GM18867 (cell line): ENCODE measurements at regions not wholly inside any gene's neighbourhood (a gene's known extent, or its start where the extent isn't known, plus 50 kb on each side); places are given as distances from the start of the nearest gene placed in this dataset.
"Not testable (repeated sequence)": the region's sequence is repeated elsewhere in the genome, so short reads cannot be mapped to it uniquely, and the experiment has no call there.

Experiments
- ATAC-seq: cut with Tn5 transposase; IDR thresholded peaks from one replicate; pipeline ENCODE4 v1.9.1; 2021; ENCODE audit warnings: mild to moderate bottlenecking, moderate library complexity; ENCODE audit not compliant: unreplicated experiment

DNA sequence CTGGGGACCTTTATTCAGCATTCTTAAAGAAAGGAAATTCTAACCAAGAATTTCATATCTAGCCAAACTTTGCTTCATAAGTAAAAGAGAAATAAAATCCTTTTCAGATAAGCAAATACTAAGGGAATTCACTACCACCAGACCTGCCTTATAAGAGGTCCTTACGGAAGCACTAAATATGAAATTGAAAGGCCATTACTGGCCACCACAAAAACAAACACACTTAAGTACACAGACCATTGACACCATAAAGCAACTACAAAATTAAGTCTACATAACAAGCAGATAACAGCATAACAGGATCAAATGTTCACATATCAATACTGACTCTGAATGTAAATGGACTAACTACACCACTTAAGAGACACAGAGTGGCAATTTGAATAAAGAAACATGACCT is 361.4 kb upstream of the POU5F2 start:
- ATAC-seq, result no peak

DNA sequence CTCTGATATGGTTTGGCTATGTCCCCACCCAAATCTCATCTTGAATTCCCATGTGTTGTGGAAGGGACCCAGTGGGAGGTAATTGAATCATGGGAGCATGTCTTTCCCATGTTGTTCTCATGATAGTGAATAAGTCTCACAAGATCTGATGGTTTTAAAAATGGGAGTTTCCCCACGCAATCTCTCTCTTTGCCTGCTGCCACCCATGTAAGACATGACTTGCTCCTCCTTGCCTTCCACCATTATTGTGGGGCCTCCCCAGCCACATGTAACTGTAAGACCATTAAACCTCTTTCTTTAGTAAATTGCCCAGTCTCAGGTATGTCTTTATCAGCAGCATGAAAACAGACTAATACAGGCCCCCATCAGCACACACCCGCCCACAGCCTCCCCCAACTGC is 356.0 kb upstream of the POU5F2 start:
- ATAC-seq, result not testable (repeated sequence)

DNA sequence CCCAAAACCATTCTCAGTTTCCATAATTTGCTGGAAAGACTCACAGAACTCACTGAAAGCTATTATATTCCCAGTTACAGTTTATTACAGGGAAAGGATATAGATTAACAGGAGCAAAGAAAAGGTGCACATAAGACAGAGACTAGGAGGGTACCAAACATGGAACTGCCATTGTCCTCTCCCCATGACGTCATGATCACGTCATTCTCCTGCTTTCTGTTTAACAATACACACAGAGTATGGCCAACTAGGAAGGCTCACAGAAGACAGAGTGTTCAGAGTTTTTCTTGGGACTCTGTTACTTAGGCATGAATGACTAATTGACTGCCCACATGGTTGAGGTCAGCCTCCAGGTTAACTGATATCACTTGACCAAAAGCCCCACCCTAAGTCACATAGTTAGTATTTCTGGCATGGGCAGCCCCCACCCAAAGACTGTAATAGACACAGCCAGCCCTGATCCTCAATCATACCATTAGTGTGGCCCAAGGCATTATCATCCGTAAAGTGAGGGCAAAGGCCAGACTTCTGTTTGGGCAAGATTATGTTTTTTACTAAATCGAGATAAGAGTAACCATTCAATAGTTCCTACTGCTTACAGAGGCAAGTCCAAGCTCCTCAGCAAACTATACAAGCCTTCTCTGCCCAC is 353.5 kb upstream of the POU5F2 start:
- no peak for ATAC-seq

DNA sequence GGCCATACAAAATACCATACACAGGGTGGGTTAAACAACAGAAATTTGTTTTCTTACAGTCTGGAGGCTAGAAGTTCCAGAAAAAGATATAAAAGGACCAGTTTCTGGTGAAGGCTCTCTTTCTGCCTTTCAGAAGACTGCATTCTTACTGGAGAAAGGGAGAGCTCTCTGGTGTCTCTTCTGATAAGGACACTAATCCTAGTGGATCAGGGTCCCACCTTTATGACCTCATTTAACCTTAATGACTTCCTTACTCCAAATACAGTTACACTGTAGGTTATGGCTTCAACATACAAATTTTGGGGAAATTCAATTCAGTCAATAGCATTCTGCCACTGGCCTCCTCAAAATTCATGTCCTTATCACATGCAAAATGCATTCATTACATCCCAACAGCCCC is 351.9 kb upstream of the POU5F2 start:
- ATAC-seq, result no peak

DNA sequence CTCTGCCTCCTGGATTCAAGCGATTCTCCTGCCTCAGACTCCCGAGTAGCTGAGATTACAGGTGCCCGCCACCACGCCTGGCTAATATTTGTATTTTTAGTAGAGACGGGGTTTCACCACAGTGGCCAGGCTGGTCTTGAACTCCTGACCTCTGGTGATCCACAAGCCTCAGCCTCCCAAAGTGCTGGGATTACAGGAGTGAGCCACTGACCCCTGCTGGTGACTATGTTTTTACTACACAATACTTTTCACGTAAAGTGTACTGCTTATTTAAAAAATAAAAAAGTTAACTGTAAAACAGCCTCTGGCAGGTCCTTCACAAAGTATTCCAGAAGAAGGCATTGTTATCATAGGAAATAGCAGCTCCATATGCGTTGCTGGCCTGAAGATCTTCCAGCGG is 345.2 kb upstream of the POU5F2 start:
- not testable (repeated sequence) for ATAC-seq

DNA sequence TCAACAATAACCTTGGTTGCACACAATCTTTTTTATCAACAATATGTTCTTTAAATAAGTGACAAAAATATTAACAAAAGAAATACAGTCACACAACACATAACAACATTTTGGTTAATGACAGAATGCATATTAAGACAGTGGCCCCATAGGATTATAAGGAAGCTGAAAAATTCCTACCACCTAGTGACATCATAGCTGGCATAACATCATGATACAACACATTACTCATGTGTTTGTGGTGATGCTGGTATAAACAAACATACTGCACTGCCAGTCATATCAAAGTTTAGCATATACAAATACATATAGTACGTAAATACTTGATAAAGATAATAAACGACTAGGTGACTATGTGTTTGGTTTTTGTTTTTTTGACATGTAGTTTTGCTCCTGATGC is 344.8 kb upstream of the POU5F2 start:
- no peak for ATAC-seq

DNA sequence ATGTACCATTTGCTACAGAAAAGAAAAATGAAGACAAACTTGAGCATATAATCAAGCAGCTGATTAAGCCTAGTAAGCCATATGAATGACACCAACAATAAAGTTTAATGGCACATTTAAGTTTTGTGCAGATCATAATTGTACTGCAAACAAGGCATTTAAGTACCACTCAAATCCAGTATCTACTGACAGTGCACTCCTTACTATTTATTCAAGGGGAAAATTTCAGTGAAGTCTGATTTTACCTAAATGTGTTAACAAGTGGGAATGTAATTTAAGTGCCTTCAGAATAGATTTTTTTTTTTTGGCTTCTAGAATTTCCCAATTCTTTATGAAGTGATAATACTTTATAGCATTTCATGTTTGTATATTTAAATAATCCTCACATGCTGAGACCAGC is 341.0 kb upstream of the POU5F2 start:
- no peak for ATAC-seq

DNA sequence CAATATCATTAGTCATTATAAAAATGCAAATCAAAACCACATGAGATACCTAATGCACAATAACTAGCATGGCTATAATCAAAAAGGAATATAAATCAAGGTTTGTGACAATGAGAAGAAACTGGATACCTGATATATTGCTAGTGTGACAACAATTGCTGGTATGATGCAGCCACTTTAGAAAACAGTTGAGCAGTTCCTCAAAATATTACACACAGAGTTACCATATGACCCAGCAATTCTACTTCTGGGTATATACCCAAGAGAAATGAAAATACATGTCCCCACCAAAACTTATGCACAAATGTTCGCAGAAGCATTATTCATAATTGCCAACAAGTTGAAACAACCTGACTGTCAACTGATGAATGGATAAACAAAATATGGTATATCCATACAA is 339.7 kb upstream of the POU5F2 start:
- no peak for ATAC-seq

DNA sequence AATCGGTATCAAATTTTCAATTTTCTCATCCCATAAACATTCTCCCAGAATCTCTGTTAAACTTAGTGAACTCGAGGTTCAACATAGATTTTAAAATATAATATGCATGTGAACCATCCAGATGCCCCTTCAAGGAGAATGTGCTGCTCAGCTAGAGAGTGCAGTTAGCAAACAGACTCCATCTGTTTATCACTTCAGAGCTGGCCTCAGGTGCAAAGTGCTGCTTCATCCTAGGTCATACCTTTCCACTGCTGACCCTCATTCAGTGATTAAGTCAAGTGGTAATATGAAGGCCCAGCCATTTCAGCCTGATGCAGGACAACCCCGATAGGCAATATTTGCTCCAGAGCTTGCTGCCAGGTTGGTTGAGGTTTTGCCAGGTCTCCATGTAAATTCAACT is 339.0 kb upstream of the POU5F2 start:
- ATAC-seq, result no peak

DNA sequence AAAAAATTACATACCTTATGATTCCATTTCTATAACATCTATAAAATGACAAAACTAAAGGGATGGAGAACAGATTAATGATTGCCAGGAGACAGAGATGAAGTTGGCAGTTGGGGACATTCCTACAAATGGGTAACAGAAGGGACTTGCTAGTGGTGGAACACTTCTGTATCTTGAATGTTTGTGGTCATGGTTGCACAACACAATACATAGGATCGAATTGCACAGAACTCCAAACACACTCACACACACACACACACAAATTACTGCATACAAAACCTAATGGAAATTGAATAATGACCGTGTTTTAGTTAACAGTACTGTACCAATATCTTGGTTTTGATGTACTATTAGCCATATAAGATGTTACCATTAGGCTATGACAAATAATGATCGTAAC is 330.7 kb upstream of the POU5F2 start:
- no peak for ATAC-seq

DNA sequence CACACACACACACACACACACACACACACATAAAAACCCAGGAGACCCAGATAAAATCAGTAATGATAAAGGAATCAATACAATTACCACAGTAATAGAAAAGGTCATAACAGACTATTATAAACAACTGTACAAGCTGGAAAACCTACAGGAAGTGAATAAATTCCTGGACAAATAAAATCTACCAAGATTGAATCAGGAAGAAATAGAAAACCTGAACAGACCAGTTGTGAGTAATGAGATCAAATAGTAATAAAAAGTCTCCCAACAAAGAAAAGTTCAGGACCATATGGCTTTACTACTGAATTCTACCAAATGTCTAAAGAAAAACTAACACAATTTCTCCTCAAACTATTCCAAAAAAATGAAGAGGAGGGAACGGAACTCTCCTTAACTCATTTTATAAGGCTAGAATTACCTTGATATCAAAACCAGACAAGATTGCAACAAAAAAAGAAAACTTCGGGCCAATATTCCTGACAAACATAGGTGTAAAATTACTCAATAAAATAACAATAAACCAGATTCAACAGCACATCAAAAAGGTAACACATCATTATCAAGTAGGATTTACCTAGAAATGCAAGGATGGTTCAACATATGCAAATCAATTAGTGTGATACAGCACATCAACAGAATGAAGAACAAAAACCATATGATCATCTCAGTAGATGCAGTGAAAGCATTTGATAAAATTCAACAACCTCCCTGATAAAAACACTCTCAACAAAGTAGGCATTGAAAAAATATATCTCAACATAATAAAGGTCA is 325.2 kb upstream of the POU5F2 start:
- no peak for ATAC-seq

DNA sequence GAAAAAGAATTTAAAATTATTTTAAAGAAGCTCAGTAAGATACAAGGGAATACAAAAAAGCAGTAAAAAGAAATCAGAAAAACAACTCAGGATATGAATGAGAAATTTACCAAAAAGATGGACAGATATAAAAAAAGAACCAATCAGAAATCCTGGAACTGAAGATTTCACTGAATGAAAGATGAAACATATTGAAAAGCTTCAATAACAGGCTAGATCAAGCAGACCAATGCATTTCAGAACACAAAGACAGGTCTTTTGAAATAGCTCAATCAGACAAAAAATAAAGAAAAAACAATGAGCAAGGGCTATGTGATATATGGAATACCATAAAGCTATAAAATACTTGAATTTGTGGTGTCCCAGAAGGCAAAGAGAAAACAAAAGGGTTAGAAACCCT is 322.6 kb upstream of the POU5F2 start:
- no peak for ATAC-seq

DNA sequence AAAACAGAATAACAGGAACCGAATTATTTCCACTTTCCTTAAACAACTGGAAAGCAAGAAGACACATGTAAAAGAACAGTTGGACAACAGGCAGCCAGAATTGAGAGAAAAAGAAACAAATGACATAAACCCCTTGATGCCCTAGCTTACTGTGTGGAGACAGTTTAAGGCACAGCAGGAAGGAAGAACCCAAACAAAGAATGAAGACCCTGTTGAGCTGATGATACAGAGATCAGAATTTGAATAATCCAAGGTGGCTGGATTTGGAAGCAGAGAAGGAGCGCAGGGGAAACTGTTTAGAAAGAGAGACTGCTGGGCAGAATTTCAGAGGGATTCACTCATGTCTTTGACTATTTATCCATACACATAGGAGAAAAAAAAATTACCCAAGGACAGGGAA is 316.3 kb upstream of the POU5F2 start:
- no peak for ATAC-seq

DNA sequence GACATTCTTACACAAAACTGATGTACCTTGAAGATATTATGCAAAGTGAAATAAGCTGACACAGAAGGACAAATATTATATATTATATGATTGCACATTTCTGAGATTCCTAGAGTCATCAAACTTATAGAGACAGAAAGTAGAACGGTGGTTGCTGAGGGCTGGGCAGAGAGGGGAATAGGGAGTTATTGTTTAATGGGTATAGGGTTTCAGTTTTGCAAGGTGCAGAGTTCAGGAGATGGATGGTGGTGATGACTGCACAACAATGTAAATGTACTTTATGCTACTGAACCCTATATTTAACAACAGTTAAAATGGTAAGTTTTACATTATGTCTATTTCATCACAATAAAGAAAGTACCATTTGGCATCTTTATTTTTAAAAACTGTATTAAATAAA is 315.8 kb upstream of the POU5F2 start:
- no peak for ATAC-seq

DNA sequence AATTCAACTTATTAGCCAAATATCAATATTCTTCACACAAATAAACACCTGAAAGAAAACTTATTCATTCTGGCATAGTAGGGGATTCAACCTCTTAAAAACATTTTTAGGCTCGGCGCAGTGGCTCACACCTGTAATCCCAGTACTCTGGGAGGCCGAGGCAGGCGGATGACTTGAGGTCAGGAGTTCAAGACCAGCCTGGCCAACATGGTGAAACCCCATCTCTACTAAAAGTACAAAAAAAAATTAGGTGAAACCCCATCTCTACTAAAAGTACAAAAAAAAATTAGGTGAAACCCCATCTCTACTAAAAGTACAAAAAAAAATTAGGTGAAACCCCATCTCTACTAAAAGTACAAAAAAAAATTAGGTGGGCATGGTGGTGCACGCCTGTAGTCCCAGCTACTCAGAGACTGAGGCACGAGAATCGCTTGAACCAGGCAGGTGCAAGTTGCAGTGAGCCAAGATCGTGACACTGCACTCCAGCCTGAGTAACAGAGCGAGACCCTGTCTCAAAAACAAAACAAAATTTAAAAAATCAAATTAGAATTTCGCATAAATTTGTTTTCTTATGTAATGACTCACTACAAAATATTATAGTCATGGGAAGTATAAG is 308.0 kb upstream of the POU5F2 start:
- not testable (repeated sequence) for ATAC-seq

DNA sequence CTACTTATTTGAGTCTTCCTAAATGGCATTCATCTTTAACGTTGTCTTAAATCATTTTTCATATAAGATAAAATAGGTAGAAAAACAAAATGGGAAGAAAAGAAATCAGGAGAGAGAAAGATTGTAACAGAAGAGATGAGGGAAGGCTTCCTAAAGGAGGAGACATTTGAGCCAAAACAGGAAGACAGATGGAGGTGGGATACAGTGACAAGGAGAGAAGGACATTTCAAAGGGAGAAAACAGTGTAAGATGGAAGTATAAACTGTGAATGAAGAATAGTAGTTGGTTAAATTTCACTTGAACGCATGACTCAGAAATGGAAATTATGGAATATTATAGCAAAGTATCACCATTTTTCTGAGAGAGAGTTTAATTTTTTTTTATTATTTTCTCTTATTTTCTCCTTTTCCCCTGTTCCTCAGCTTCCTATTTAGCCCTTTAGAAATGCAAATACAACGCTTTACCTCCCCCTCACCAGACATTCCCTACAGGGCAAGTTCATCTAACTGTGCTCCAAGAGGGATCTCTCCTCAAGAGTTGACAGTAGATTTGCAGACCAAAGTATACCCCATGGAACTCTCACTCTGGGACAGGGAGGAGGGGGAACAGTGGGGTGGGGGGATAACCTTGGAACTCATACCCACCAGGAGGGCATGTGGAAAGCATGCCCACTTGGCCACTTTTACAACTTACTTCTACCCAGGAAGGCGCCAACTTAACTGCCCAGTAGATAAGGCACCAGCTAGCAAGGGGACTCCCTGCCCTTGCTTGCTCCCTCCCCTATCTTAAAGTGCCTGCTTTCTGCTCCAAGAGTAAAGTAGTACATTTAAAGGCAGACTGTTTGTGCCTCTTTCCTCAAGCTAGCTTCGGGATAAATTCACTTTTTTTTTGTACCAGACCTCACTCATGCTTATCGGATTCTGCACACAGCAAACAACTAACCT is 304.7 kb upstream of the POU5F2 start:
- ATAC-seq, result no peak

DNA sequence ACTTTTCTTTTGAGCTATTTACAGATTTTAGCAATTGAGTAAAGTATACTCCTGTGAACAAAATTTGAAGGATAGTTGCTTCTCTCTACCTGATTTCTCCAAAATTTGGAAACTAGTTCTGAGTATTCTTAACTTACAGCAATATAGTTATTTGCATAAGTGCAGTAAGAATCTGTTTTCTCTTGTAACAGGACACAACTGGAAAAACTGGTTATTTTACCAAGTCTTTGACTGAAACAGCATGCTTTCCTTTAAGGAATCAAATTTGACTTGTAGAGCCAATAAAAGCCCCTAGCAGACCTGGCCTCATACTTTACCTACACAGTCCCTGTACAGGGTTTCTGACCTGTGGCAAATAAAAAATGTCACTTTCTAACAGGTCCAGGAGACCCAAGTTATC is 301.9 kb upstream of the POU5F2 start:
- ATAC-seq, result no peak

DNA sequence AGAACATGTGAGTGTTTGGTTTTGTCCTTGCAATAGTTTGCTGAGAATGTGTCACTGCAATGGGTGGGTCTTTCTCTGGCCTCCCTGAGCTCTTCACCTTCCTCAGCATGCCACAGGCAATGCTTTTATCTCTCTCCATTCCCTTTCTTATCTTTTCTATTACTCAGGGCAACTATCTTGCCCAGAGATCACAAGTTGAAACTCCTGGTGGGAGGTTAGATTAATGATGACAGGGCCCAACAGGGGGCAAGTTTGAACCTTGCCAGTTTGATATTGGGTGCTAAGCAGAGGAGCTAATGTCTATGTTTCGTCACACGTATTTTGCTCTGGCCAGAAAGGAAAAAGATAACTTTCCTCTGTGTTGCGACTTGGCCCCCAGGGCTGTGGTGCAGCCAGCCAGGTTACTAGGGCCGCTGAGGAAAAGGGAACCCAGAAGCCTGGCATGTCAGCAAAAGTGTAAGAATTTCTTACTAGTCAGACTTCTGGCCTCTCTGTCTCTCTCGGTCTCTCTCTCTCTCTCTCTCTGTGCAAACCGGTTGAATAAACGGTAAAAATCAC is 299.3 kb upstream of the POU5F2 start:
- ATAC-seq, result no peak

DNA sequence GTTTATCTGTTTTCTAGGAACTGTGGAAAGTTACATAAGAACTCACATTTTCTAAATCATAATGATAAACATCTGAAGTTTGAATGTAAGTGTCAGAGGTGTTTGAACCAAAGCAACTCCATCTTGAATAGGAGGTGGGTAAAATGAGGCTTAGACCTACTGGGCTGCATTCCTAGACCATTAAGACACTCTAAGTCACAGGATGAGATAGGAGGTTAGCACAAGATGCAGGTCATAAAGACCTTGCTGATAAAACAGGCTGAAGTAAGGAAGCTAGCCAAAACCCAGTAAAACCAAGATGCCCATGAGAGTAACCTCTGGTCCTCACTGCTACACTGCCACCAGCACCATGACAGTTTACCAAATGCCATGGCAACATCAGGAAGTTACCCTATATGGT is 297.7 kb upstream of the POU5F2 start:
- no peak for ATAC-seq

DNA sequence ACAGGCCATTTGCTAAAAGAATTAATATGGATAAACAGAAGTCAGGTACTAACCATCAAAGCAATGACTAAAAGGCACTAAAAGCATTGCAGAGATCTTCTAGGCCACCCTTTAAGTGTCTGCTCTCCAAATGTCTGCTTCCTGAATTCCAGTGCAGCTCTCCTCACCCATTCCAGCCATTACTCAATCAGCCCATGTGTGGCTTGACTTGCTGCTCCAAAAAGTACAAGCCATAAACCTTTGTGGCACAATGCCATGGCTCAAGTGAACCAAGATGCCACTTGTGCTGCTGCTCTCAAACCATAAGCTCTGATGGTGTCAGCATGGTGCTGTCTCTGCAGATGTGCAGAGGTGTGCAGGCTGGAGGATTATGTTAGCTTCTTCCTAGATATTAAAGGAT is 290.2 kb upstream of the POU5F2 start:
- no peak for ATAC-seq

DNA sequence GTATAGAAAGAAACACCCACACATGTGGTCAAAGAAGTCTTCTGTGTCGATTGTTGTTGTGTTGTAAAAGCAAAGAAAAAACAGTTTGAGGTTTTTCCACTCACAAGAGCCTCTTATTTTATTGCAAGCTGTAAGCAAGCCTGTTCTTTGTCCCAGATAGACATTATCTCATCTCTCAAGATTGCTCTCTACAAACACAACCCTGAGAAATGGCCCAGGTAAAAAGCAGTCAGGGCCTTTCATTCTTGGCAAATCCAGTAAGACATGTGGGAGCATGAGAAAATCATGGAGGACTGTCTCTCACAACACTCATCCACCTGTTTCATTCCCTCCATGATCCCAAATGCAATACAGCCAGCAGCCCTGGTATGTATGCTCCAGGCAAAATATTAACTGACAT is 286.6 kb upstream of the POU5F2 start:
- ATAC-seq, result no peak
